ENCODE measurements at regions not wholly inside any gene's neighbourhood (a gene's known extent, or its start where the extent isn't known, plus 50 kb on each side); places are given as distances from the start of the nearest gene placed in this dataset.
"Not testable (repeated sequence)": the region's sequence is repeated elsewhere in the genome, so short reads cannot be mapped to it uniquely, and the experiment has no call there.

DNA sequence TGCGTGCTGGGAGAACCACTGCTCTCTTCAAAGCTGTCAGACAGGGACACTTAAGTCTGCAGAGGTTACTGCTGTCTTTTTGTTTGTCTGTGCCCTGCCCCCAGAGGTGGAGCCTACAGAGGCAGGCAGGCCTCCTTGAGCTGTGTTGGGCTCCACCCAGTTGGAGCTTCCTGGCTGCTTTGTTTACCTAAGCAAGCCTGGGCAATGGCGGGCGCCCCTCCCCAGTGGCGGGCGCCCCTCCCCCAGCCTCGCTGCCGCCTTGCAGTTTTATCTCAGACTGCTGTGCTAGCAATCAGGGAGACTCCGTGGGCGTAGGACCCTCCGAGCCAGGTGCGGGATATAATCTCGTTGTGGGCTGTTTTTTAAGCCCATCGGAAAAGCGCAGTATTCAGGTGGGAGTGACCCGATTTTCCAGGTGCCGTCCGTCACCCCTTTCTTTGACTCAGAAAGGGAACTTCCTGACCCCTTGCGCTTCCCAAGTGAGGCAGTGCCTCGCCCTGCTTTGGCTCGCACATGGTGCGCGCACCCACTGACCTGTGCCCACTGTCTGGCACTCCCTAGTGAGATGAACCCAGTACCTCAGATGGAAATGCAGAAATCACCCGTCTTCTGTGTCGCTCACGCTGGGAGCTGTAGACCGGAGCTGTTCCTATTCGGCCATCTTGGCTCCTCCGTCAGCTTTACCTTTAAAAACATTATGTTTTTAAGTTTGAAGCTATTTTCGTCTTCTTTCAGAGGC is 954.6 kb upstream of the COX7C start:
- not testable (repeated sequence) for TF ChIP-seq CTCF, POLR2A, EP300, POLR2AphosphoS5 (IDR thresholded peaks at IDR 0.05)

Measured in stomach (tissue), 4 donors.